CD4-positive, alpha-beta T cell (primary cell): ENCODE measurements at regions not wholly inside any gene's neighbourhood (a gene's known extent, or its start where the extent isn't known, plus 50 kb on each side); places are given as distances from the start of the nearest gene placed in this dataset.

ENCODE experiments used
- ATAC-seq: fragments of 200-7000 bp; cut with Tn5 transposase; one replicate; pipeline ENCODE4 v1.10.0; 2022; ENCODE audit warnings: mild to moderate bottlenecking; ENCODE audit not compliant: poor library complexity
- CTCF ChIA-PET: fragments of 350-600 bp; sonication (Branson Sonifier 250); formaldehyde crosslinking; loops from one replicate; lab custom pipeline; 2021; ENCODE audit warnings: antibody characterized with exemption, inconsistent platforms; lab: Charles Lee
- POLR2A ChIA-PET: fragments of 350-600 bp; sonication (Branson Sonifier 250); formaldehyde crosslinking; loops from one replicate; lab custom pipeline; 2021; ENCODE audit warnings: antibody characterized with exemption, inconsistent platforms; lab: Charles Lee
- DNase-seq, 14 experiments: peaks; one replicate each; pipeline ENCODE4 v3.0.0-alpha.2; 2013 to 2020; ENCODE audit warnings: mixed read lengths in 2 of 14
- H3K27ac ChIP-seq, 2 donors: one replicate each; pipeline versions ENCODE4 v1.5.1 to v1.7.0; 2013; ENCODE audit warnings: low read length in 2 of 2, low read depth in 1 of 2, mild to moderate bottlenecking in 1 of 2
- H3K27me3 ChIP-seq, 2 experiments: 1 replicate in 1 of 2; 2 replicates in 1 of 2; pipeline versions ENCODE4 v1.6.1 to v1.7.0; 2013; ENCODE audit warnings: low read length in 2 of 2, control low read depth in 1 of 2, mild to moderate bottlenecking in 1 of 2, moderate library complexity in 1 of 2; ENCODE audit not compliant: insufficient read depth in 2 of 2, control insufficient read depth in 1 of 2
- H3K36me3 ChIP-seq: one replicate; pipeline ENCODE4 v1.6.1; 2013; ENCODE audit warnings: low read length, control low read depth; ENCODE audit not compliant: insufficient read depth
- H3K4me1 ChIP-seq: one replicate; pipeline ENCODE4 v1.6.1; 2013; ENCODE audit warnings: low read length, control low read depth; ENCODE audit not compliant: insufficient read depth
- H3K4me3 ChIP-seq: one replicate; pipeline ENCODE4 v1.5.1; 2013; ENCODE audit warnings: mild to moderate bottlenecking, low read length, moderate library complexity
- H3K9me3 ChIP-seq, 2 experiments: 1 replicate in 1 of 2; 2 replicates in 1 of 2; pipeline versions ENCODE4 v1.6.1 to v1.7.0; 2013; ENCODE audit warnings: low read length in 2 of 2, mild to moderate bottlenecking in 2 of 2, control low read depth in 1 of 2, moderate library complexity in 1 of 2; ENCODE audit not compliant: control insufficient read depth in 1 of 2, insufficient read depth in 1 of 2
- H3K27ac Mint-ChIP-seq: one replicate; pipeline ENCODE4 v1.8.0; 2020; ENCODE audit warnings: mixed read lengths
- H3K27me3 Mint-ChIP-seq: one replicate; pipeline ENCODE4 v1.8.0; 2021; ENCODE audit warnings: mixed read lengths
- H3K36me3 Mint-ChIP-seq: one replicate; pipeline ENCODE4 v1.8.0; 2021; ENCODE audit warnings: low read depth, mixed read lengths
- H3K4me1 Mint-ChIP-seq: one replicate; pipeline ENCODE4 v1.8.0; 2021; ENCODE audit warnings: low read depth, mixed read lengths
- H3K4me3 Mint-ChIP-seq: one replicate; pipeline ENCODE4 v1.8.0; 2020; ENCODE audit warnings: mild to moderate bottlenecking, mixed read lengths
- H3K9me3 Mint-ChIP-seq: one replicate; pipeline ENCODE4 v1.8.0; 2020; ENCODE audit warnings: mixed read lengths
- CTCF ChIP-seq: fragments of 200-600 bp; IDR thresholded peaks from one replicate; pipeline ENCODE4 v1.8.0; 2022; ENCODE audit warnings: antibody characterized with exemption, mild to moderate bottlenecking
- intact Hi-C, 2 experiments: fragments of 100-400 bp; cut with DNase I in 1 of 2; cut with micrococcal nuclease in 1 of 2; formaldehyde crosslinking; loops; one replicate each; pipeline versions ENCODE4 v1.15.1 to v1.9.0; 2023 to 2025; cut with DNase I, micrococcal nuclease

GRCh38 chr2:215790523-215791421 lies 222.6 kb downstream of the MREG start:
- Histone ChIP-seq H3K4me1 (no peaks in the 10 kb centered on the region), H3K27ac (no peak overlapping the region), H3K27me3 (no peaks in the 10 kb centered on the region), H3K36me3 (no peaks in the 10 kb centered on the region), H3K4me3 (no peak overlapping the region), H3K9me3 (no peaks in the 10 kb centered on the region)
- Mint-ChIP-seq H3K4me1 (no peaks in the 10 kb centered on the region), H3K27ac (no peak overlapping the region), H3K36me3 (no peaks in the 10 kb centered on the region), H3K4me3 (no peak overlapping the region), H3K27me3 (no peaks in the 10 kb centered on the region), H3K9me3 (no peaks in the 10 kb centered on the region)
- intact Hi-C loops = no loop called here
- TF ChIP-seq CTCF = no peak
- no peak for ATAC-seq
- ChIA-PET POLR2A (no interaction called here), CTCF (no interaction called here)
- DNase-seq = no peak

- ATAC-seq (no peak), DNase-seq (no peak)
- no peaks in the 10 kb centered on the region for H3K9me3 Mint-ChIP-seq
- H3K36me3 ChIP-seq = no peaks in the 10 kb centered on the region
- no peak overlapping the region for H3K4me3 Mint-ChIP-seq
- H3K4me1 Mint-ChIP-seq = no peaks in the 10 kb centered on the region
- intact Hi-C loops = no loop called here
- ChIA-PET CTCF (no interaction called here), POLR2A (no interaction called here)
- H3K4me1 ChIP-seq = no peaks in the 10 kb centered on the region
- no peaks in the 10 kb centered on the region for H3K36me3 Mint-ChIP-seq
- H3K27ac ChIP-seq = no peak overlapping the region
- no peaks in the 10 kb centered on the region for H3K27me3 Mint-ChIP-seq
- no peak overlapping the region for H3K4me3 ChIP-seq
- H3K9me3 ChIP-seq = no peaks in the 10 kb centered on the region
- no peaks in the 10 kb centered on the region for H3K27me3 ChIP-seq
- no peak for TF ChIP-seq CTCF
- H3K27ac Mint-ChIP-seq = no peak overlapping the region
These were observed 225.7 kb downstream of the MREG start for GRCh38 chr2:215787565-215788178.

GRCh38 chr2:215787025-215787424 lies 226.3 kb downstream of the MREG start:
- ATAC-seq (no peak), DNase-seq (no peak)
- Histone ChIP-seq H3K4me3 (no peak overlapping the region), H3K27ac (no peak overlapping the region), H3K9me3 (no peaks in the 10 kb centered on the region), H3K27me3 (no peaks in the 10 kb centered on the region), H3K4me1 (no peaks in the 10 kb centered on the region), H3K36me3 (no peaks in the 10 kb centered on the region)
- Mint-ChIP-seq H3K27me3 (no peaks in the 10 kb centered on the region), H3K36me3 (no peaks in the 10 kb centered on the region), H3K9me3 (no peaks in the 10 kb centered on the region), H3K27ac (no peak overlapping the region), H3K4me3 (no peak overlapping the region), H3K4me1 (no peaks in the 10 kb centered on the region)
- no peak for TF ChIP-seq CTCF
- POLR2A ChIA-PET = no interaction called here
- intact Hi-C loops = no loop called here
- CTCF ChIA-PET = no interaction called here
